BJ (cell line): ENCODE measurements at regions not wholly inside any gene's neighbourhood (a gene's known extent, or its start where the extent isn't known, plus 50 kb on each side); places are given as distances from the start of the nearest gene placed in this dataset.

Experiments used
- CTCF ChIA-PET: fragments of 350-600 bp; formaldehyde crosslinking; extraction: SDS; loops from one replicate; lab custom pipeline; 2021; ENCODE audit warnings: antibody characterized with exemption, inconsistent platforms; lab: Yijun Ruan, JAX
- POLR2A ChIA-PET: fragments of 300-600 bp; sonication (Branson Sonifier 250); formaldehyde crosslinking; extraction: SDS; loops from one replicate; lab custom pipeline; 2021; ENCODE audit warnings: antibody characterized with exemption; lab: Charles Lee
- DNase-seq: peaks from one replicate; pipeline ENCODE4 v3.0.0-alpha.2; 2011; ENCODE audit warnings: low read depth
- H3K27me3 ChIP-seq: 2 replicates; pipeline ENCODE4 v1.6.0; 2011; ENCODE audit warnings: low read length; ENCODE audit not compliant: control insufficient read depth, insufficient read depth
- H3K36me3 ChIP-seq: 2 replicates; pipeline ENCODE4 v1.5.1; 2011; ENCODE audit warnings: low read length; ENCODE audit not compliant: control insufficient read depth, insufficient read depth
- H3K4me3 ChIP-seq: 2 replicates; pipeline ENCODE4 v1.5.1; 2011; ENCODE audit warnings: low read depth, mild to moderate bottlenecking, control low read depth, low read length
- CTCF ChIP-seq: IDR thresholded peaks from 2 replicates; pipeline ENCODE4 v1.5.1; 2011; ENCODE audit warnings: low read depth, mild to moderate bottlenecking, control low read depth, inconsistent platforms, low read length, moderate library complexity; ENCODE audit not compliant: insufficient read depth

- DNase-seq = no peak
- no peak overlapping the region for H3K4me3 ChIP-seq
- no peaks in the 10 kb centered on the region for H3K36me3 ChIP-seq
- no peak for TF ChIP-seq CTCF
- no peaks in the 10 kb centered on the region; the same call in none of the 2 replicates for H3K27me3 ChIP-seq
- ChIA-PET CTCF (interaction anchor here (0.6 to 1.7 kb wide), 2 partner anchors 12 to 14 kb away, joined by 3 to 4 read pairs; no protein-coding TSS in a partner anchor), POLR2A (no interaction called here)
Observed at GRCh38 chr7:26594553-26594952, 269.8 kb downstream of the SKAP2 start.

GRCh38 chr7:26598867-26599266 is 265.5 kb downstream of the SKAP2 start:
- Histone ChIP-seq H3K4me3 (no peak overlapping the region), H3K27me3 (no peaks in the 10 kb centered on the region; the same call in 1 of the 2 replicates), H3K36me3 (no peaks in the 10 kb centered on the region)
- TF ChIP-seq CTCF = no peak
- POLR2A ChIA-PET = no interaction called here
- CTCF ChIA-PET = no interaction called here
- no peak for DNase-seq

- no peaks in the 10 kb centered on the region for H3K36me3 ChIP-seq
- H3K27me3 ChIP-seq = no peaks in the 10 kb centered on the region
- ChIA-PET CTCF (no interaction called here), POLR2A (no interaction called here)
- no peak for DNase-seq
- no peak for TF ChIP-seq CTCF
- H3K4me3 ChIP-seq = no peak overlapping the region
Observed at GRCh38 chr7:26599982-26600381, 264.4 kb downstream of the SKAP2 start.

GRCh38 chr7:26600411-26600810 is 264.0 kb downstream of the SKAP2 start:
- TF ChIP-seq CTCF = no peak
- POLR2A ChIA-PET = no interaction called here
- no peaks in the 10 kb centered on the region for H3K36me3 ChIP-seq
- H3K4me3 ChIP-seq = no peak overlapping the region
- DNase-seq = no peak
- H3K27me3 ChIP-seq = no peaks in the 10 kb centered on the region
- CTCF ChIA-PET = no interaction called here

GRCh38 chr7:26603631-26604030 is 260.8 kb downstream of the SKAP2 start:
- H3K27me3 ChIP-seq = no peaks in the 10 kb centered on the region
- CTCF ChIA-PET = no interaction called here
- POLR2A ChIA-PET = no interaction called here
- H3K36me3 ChIP-seq = no peaks in the 10 kb centered on the region
- H3K4me3 ChIP-seq = no peak overlapping the region
- no peak for TF ChIP-seq CTCF
- no peak for DNase-seq
